ENCODE measurements at regions not wholly inside any gene's neighbourhood (a gene's known extent, or its start where the extent isn't known, plus 50 kb on each side); places are given as distances from the start of the nearest gene placed in this dataset.

DNA sequence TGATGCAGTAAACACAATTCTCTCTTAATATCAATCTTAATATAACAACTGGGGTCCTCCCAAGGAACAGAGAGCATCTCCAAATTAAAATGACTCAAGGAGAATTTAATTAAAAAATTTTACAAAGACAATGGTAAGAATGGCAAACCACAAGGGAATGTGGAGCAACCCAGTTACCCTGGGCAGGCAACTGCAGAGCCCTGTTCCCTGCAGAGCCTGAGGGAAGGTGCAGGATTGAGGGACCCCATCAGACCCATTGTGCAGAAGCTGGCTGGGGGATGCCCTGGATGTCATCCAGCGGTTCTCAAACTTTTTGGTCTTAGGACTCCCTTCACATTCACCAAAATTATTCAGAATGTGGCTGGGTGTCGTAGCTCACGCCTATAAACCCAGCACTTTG, 262.8 kb downstream of the FBXO15 start:
- no peak overlapping the region for H3K56ac ChIP-seq (ENCODE audit: insufficient read length, low read depth, low read length)
- H3K9me3 ChIP-seq (ENCODE audit: control insufficient read depth, low read depth, low read length), result no peaks in the 10 kb centered on the region
- no peaks in the 10 kb centered on the region for H3K23me2 ChIP-seq (ENCODE audit: insufficient read length, low read depth, low read length, poor library complexity, severe bottlenecking)
- no peak overlapping the region for H2AFZ ChIP-seq (ENCODE audit: low read length)
- no peaks in the 10 kb centered on the region for H3K79me1 ChIP-seq (ENCODE audit: insufficient read depth, low read depth, low read length, poor library complexity, severe bottlenecking)
- no peak overlapping the region for H3K27ac ChIP-seq (ENCODE audit: insufficient read length, low read depth, low read length)
- no peaks in the 10 kb centered on the region for H4K20me1 ChIP-seq (ENCODE audit: control insufficient read depth, insufficient read depth, insufficient read length)
- H4K5ac ChIP-seq (ENCODE audit: insufficient read length, low read depth, low read length), result no peak overlapping the region
- H3K79me2 ChIP-seq (ENCODE audit: insufficient read depth, low read length), result no peaks in the 10 kb centered on the region
- DNase-seq, result no peak
- H4K91ac ChIP-seq (ENCODE audit: insufficient read length, low read depth, low read length), result no peak overlapping the region
- no peak overlapping the region for H3T11ph ChIP-seq (ENCODE audit: low read length)
- H4K8ac ChIP-seq (replicated peaks; ENCODE audit: insufficient read length, low read depth, low read length), result no peak overlapping the region
- no peak overlapping the region for H3K14ac ChIP-seq (ENCODE audit: insufficient read depth, low read length)
- no peak overlapping the region for H3K9ac ChIP-seq (ENCODE audit: extremely low read depth, insufficient read length, low read length)
- H3K4me3 Mint-ChIP-seq, result no peak overlapping the region
- H2BK120ac ChIP-seq (ENCODE audit: low read depth, low read length, poor library complexity, severe bottlenecking), result no peak overlapping the region
- 0 out of 7 replicates have a peak, but pooled peaks cover 0 to 2% (median 0%) of the 10 kb centered on the region in 3 experiments for H3K36me3 Mint-ChIP-seq (ENCODE audit: insufficient read depth in 1 of 3, low read depth in 3 of 3)
- H2BK15ac ChIP-seq (ENCODE audit: low read depth, low read length), result no peak overlapping the region
- H3K4me1 Mint-ChIP-seq, result peaks cover 0 to 6% of the 10 kb centered on the region in 2 experiments; a peak in 1 of 4 replicates
- H3K18ac ChIP-seq (ENCODE audit: insufficient read length, low read depth, low read length), result no peak overlapping the region
- no peak overlapping the region for H3K4ac ChIP-seq (ENCODE audit: low read depth, low read length)
- peaks cover 0 to 6% of the 10 kb centered on the region in 2 experiments; a peak in 1 of 5 replicates for H3K9me3 Mint-ChIP-seq
- no peak overlapping the region for H2BK12ac ChIP-seq (ENCODE audit: insufficient read length, low read depth, low read length)
- no peak overlapping the region for H2AK5ac ChIP-seq (ENCODE audit: insufficient read length, low read length)
- no peak overlapping the region for H2BK5ac ChIP-seq (ENCODE audit: insufficient read length, low read length)
- no peak overlapping the region for H3K27ac Mint-ChIP-seq
- H3K4me2 ChIP-seq (ENCODE audit: insufficient read depth, insufficient read length, low read length), result no peak overlapping the region
- H3K27me3 ChIP-seq (ENCODE audit: insufficient read depth, low read length), result no peaks in the 10 kb centered on the region
- no peaks in the 10 kb centered on the region for H3K4me1 ChIP-seq (ENCODE audit: insufficient read depth, low read length)
- WGBS (ENCODE audit: extremely low coverage, insufficient read length, low lambda C conversion rate), result no CpG with 5 or more reads among the region's 3 CpGs
- peaks cover 3% of the 10 kb centered on the region; the same call in 1 of the 2 replicates for H3K27me3 Mint-ChIP-seq (ENCODE audit: low read depth)
- H2BK20ac ChIP-seq (ENCODE audit: low read depth, low read length, poor library complexity, severe bottlenecking), result no peak overlapping the region
- TF ChIP-seq, protein P1, sequence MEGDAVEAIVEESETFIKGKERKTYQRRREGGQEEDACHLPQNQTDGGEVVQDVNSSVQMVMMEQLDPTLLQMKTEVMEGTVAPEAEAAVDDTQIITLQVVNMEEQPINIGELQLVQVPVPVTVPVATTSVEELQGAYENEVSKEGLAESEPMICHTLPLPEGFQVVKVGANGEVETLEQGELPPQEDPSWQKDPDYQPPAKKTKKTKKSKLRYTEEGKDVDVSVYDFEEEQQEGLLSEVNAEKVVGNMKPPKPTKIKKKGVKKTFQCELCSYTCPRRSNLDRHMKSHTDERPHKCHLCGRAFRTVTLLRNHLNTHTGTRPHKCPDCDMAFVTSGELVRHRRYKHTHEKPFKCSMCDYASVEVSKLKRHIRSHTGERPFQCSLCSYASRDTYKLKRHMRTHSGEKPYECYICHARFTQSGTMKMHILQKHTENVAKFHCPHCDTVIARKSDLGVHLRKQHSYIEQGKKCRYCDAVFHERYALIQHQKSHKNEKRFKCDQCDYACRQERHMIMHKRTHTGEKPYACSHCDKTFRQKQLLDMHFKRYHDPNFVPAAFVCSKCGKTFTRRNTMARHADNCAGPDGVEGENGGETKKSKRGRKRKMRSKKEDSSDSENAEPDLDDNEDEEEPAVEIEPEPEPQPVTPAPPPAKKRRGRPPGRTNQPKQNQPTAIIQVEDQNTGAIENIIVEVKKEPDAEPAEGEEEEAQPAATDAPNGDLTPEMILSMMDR (conservative IDR thresholded peaks at IDR 0.05), result no peak
- H3K23ac ChIP-seq (ENCODE audit: insufficient read length, low read depth, low read length), result no peak overlapping the region

All from H9 (cell line).